ENCODE measurements at regions not wholly inside any gene's neighbourhood (a gene's known extent, or its start where the extent isn't known, plus 50 kb on each side); places are given as distances from the start of the nearest gene placed in this dataset.

DNA sequence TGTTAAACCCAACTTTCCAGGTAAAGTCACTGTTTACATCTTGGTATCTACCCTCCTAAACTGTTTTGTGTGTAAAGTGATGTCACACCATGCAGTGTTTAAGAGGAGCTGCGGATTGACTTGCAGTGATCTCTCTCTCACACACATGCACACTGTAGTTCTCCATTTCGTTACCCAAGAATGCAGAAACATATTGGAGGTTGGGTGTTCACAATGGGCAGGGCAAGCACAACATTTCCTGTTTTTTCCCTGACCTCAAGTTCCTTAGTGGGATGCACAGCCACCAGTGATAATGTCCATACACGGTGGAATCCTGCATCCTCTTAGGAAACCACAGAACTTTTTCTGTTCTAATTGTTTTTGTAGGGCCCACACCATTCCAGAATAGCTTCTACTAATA lies 85.3 kb upstream of the CFAP20DC start:
- TF ChIP-seq, protein P1, sequence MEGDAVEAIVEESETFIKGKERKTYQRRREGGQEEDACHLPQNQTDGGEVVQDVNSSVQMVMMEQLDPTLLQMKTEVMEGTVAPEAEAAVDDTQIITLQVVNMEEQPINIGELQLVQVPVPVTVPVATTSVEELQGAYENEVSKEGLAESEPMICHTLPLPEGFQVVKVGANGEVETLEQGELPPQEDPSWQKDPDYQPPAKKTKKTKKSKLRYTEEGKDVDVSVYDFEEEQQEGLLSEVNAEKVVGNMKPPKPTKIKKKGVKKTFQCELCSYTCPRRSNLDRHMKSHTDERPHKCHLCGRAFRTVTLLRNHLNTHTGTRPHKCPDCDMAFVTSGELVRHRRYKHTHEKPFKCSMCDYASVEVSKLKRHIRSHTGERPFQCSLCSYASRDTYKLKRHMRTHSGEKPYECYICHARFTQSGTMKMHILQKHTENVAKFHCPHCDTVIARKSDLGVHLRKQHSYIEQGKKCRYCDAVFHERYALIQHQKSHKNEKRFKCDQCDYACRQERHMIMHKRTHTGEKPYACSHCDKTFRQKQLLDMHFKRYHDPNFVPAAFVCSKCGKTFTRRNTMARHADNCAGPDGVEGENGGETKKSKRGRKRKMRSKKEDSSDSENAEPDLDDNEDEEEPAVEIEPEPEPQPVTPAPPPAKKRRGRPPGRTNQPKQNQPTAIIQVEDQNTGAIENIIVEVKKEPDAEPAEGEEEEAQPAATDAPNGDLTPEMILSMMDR (IDR thresholded peaks at IDR 0.05; ENCODE audit: insufficient read depth, low read depth, low read length) = no peak
- TF ChIP-seq EZH2 (IDR thresholded peaks at IDR 0.05; ENCODE audit: insufficient read depth, low read length) = no peak
